Progenitor cell of endocrine pancreas (in vitro differentiated cells): ENCODE measurements at regions not wholly inside any gene's neighbourhood (a gene's known extent, or its start where the extent isn't known, plus 50 kb on each side); places are given as distances from the start of the nearest gene placed in this dataset.
A peak's percentile ranks its signal among the peaks of the same experiment; 100 is the strongest.

Experiments
- DNase-seq: peaks from one replicate; pipeline ENCODE4 v3.0.0; 2021; ENCODE audit warnings: low spot score; ENCODE audit not compliant: unreplicated experiment
- H3K27ac Mint-ChIP-seq: 2 replicates; pipeline ENCODE4 v1.8.0; 2021; ENCODE audit warnings: mild to moderate bottlenecking, moderate library complexity, mixed read lengths
- H3K27me3 Mint-ChIP-seq: 2 replicates; pipeline ENCODE4 v1.8.0; 2021; ENCODE audit warnings: mixed read lengths
- H3K36me3 Mint-ChIP-seq: 2 replicates; pipeline ENCODE4 v1.8.0; 2022; ENCODE audit warnings: mixed read lengths; ENCODE audit not compliant: insufficient read depth
- H3K4me1 Mint-ChIP-seq: 2 replicates; pipeline ENCODE4 v1.8.0; 2021; ENCODE audit warnings: low read depth, mixed read lengths
- H3K4me3 Mint-ChIP-seq: 2 replicates; pipeline ENCODE4 v1.8.0; 2021; ENCODE audit warnings: low read depth, mild to moderate bottlenecking, moderate library complexity, mixed read lengths
- H3K9me3 Mint-ChIP-seq: 2 replicates; pipeline ENCODE4 v1.8.0; 2021; ENCODE audit warnings: low read depth, mixed read lengths
- CTCF ChIP-seq: fragments of 200-600 bp; sonication (generic); IDR thresholded peaks from one replicate; pipeline ENCODE4 v1.5.0; 2021; ENCODE audit warnings: antibody characterized with exemption, mild to moderate bottlenecking; ENCODE audit not compliant: unreplicated experiment

- H3K27me3 Mint-ChIP-seq, result no peaks in the 10 kb centered on the region
- DNase-seq, result no peak
- H3K27ac Mint-ChIP-seq, result no peak overlapping the region
- H3K4me3 Mint-ChIP-seq, result peak overlapping the region; percentile 83
- TF ChIP-seq CTCF, result no peak
- H3K4me1 Mint-ChIP-seq, result peaks cover 1% of the 10 kb centered on the region
- H3K9me3 Mint-ChIP-seq, result peaks cover 11% of the 10 kb centered on the region
- peaks cover 6% of the 10 kb centered on the region for H3K36me3 Mint-ChIP-seq
Observed at GRCh38 chrX:13936521-13937225, 93.0 kb downstream of the GEMIN8 start.

- no peak overlapping the region for H3K4me3 Mint-ChIP-seq
- H3K36me3 Mint-ChIP-seq, result peaks cover 8% of the 10 kb centered on the region
- H3K27ac Mint-ChIP-seq, result no peak overlapping the region
- DNase-seq, result no peak
- no peaks in the 10 kb centered on the region for H3K27me3 Mint-ChIP-seq
- no peak for TF ChIP-seq CTCF
- H3K9me3 Mint-ChIP-seq, result peaks cover 15% of the 10 kb centered on the region
- H3K4me1 Mint-ChIP-seq, result peaks cover 1% of the 10 kb centered on the region
Observed at GRCh38 chrX:13934731-13935130, 95.0 kb downstream of the GEMIN8 start.

- H3K4me1 Mint-ChIP-seq, result peaks cover 1% of the 10 kb centered on the region
- no peaks in the 10 kb centered on the region for H3K27me3 Mint-ChIP-seq
- no peak for TF ChIP-seq CTCF
- H3K4me3 Mint-ChIP-seq, result no peak overlapping the region
- peaks cover 14% of the 10 kb centered on the region for H3K9me3 Mint-ChIP-seq
- no peak overlapping the region for H3K27ac Mint-ChIP-seq
- no peak for DNase-seq
- peaks cover 10% of the 10 kb centered on the region for H3K36me3 Mint-ChIP-seq
Observed at GRCh38 chrX:13933851-13934250, 95.8 kb downstream of the GEMIN8 start.

GRCh38 chrX:13933352-13933751 lies 96.3 kb downstream of the GEMIN8 start:
- Mint-ChIP-seq H3K4me3 (no peak overlapping the region), H3K9me3 (peaks cover 18% of the 10 kb centered on the region), H3K36me3 (peaks cover 10% of the 10 kb centered on the region), H3K4me1 (peaks cover 1% of the 10 kb centered on the region), H3K27me3 (no peaks in the 10 kb centered on the region), H3K27ac (no peak overlapping the region)
- no peak for TF ChIP-seq CTCF
- no peak for DNase-seq

- TF ChIP-seq CTCF, result no peak
- peaks cover under 1% of the 10 kb centered on the region for H3K4me1 Mint-ChIP-seq
- peaks cover 20% of the 10 kb centered on the region for H3K9me3 Mint-ChIP-seq
- no peaks in the 10 kb centered on the region for H3K27me3 Mint-ChIP-seq
- H3K4me3 Mint-ChIP-seq, result no peak overlapping the region
- DNase-seq, result no peak
- H3K36me3 Mint-ChIP-seq, result peaks cover 12% of the 10 kb centered on the region
- H3K27ac Mint-ChIP-seq, result no peak overlapping the region
Observed at GRCh38 chrX:13932416-13932815, 97.3 kb downstream of the GEMIN8 start.
